GM23338 (cell line): ENCODE measurements at regions not wholly inside any gene's neighbourhood (a gene's known extent, or its start where the extent isn't known, plus 50 kb on each side); places are given as distances from the start of the nearest gene placed in this dataset.

Experiments used
- CREB1 ChIP-seq: fragments of 250-450 bp; sonication (Bioruptor Pico); IDR thresholded peaks from 2 replicates; pipeline ENCODE4 v1.5.0; 2020; ENCODE audit warnings: low read depth, mild to moderate bottlenecking, moderate library complexity
- CTCF ChIP-seq, 2 experiments: fragments of 200-600 bp in 1 of 2; sonication (generic) in 1 of 2; conservative IDR thresholded peaks; 2 replicates each; pipeline versions ENCODE4 v1.5.1 to v1.6.1; 2016 to 2017; ENCODE audit warnings: antibody characterized with exemption in 2 of 2, low read depth in 2 of 2, mild to moderate bottlenecking in 2 of 2, moderate library complexity in 1 of 2
- ETS1 ChIP-seq: IDR thresholded peaks from 2 replicates; pipeline ENCODE4 v1.6.1; 2016; ENCODE audit warnings: antibody characterized with exemption
- EZH2 ChIP-seq: fragments of 200-600 bp; sonication (generic); IDR thresholded peaks from one replicate; pipeline ENCODE4 v1.8.0; 2017; ENCODE audit warnings: antibody characterized with exemption, mild to moderate bottlenecking, low read depth; ENCODE audit not compliant: unreplicated experiment
- EZH2phosphoT487 ChIP-seq: fragments of 200-600 bp; sonication (generic); IDR thresholded peaks from one replicate; pipeline ENCODE4 v1.8.1; 2018; ENCODE audit warnings: antibody characterized with exemption; ENCODE audit not compliant: unreplicated experiment
- JUNB ChIP-seq: IDR thresholded peaks from one replicate; pipeline ENCODE4 v1.6.1; 2016; ENCODE audit warnings: antibody characterized with exemption; ENCODE audit not compliant: unreplicated experiment
- POLR2AphosphoS5 ChIP-seq: IDR thresholded peaks from 2 replicates; pipeline ENCODE4 v1.6.1; 2016; ENCODE audit warnings: antibody characterized with exemption, low read depth
- REST ChIP-seq: IDR thresholded peaks from one replicate; pipeline ENCODE4 v1.6.1; 2018; ENCODE audit warnings: antibody characterized with exemption; ENCODE audit not compliant: unreplicated experiment
- STAT1 ChIP-seq: IDR thresholded peaks from one replicate; pipeline ENCODE4 v1.6.1; 2016; ENCODE audit warnings: antibody characterized with exemption; ENCODE audit not compliant: unreplicated experiment
- ZNF114 ChIP-seq: fragments of 250-450 bp; sonication (Bioruptor Pico); IDR thresholded peaks from 2 replicates; pipeline ENCODE4 v1.5.0; 2020; ENCODE audit warnings: mild to moderate bottlenecking, moderate library complexity
- ZNF331 ChIP-seq: fragments of 250-450 bp; sonication (Bioruptor Pico); IDR thresholded peaks from 2 replicates; pipeline ENCODE4 v1.5.0; 2020; ENCODE audit warnings: low read depth, mild to moderate bottlenecking, moderate library complexity
- ZNF462 ChIP-seq: fragments of 250-450 bp; sonication (Bioruptor Pico); IDR thresholded peaks from 2 replicates; pipeline ENCODE4 v1.5.0; 2020; ENCODE audit warnings: mild to moderate bottlenecking, moderate library complexity

- TF ChIP-seq ZNF114 (CRISPR knock-in tag), result no peak
- no peak for TF ChIP-seq CTCF (conservative IDR thresholded peaks at IDR 0.05; ENCODE audit: low read depth in 2 of 2)
- TF ChIP-seq CREB1, result no peak
- TF ChIP-seq POLR2AphosphoS5, result no peak
- no peak for TF ChIP-seq EZH2
- no peak for TF ChIP-seq STAT1
- no peak for TF ChIP-seq EZH2phosphoT487
- TF ChIP-seq REST, result no peak
- no peak for TF ChIP-seq ZNF462 (CRISPR knock-in tag)
- no peak for TF ChIP-seq JUNB
- no peak for TF ChIP-seq ETS1
- no peak for TF ChIP-seq ZNF331 (CRISPR knock-in tag)
Measured at GRCh38 chr1:213936571-213936970, 51.2 kb upstream of the PROX1 start.
